LoVo (cell line): ENCODE measurements at regions not wholly inside any gene's neighbourhood (a gene's known extent, or its start where the extent isn't known, plus 50 kb on each side); places are given as distances from the start of the nearest gene placed in this dataset.
"Not testable (repeated sequence)": the region's sequence is repeated elsewhere in the genome, so short reads cannot be mapped to it uniquely, and the experiment has no call there.

Source experiments
- DNase-seq: peaks from one replicate; pipeline ENCODE4 v3.0.0-alpha.2; 2016; ENCODE audit warnings: low spot score

DNA sequence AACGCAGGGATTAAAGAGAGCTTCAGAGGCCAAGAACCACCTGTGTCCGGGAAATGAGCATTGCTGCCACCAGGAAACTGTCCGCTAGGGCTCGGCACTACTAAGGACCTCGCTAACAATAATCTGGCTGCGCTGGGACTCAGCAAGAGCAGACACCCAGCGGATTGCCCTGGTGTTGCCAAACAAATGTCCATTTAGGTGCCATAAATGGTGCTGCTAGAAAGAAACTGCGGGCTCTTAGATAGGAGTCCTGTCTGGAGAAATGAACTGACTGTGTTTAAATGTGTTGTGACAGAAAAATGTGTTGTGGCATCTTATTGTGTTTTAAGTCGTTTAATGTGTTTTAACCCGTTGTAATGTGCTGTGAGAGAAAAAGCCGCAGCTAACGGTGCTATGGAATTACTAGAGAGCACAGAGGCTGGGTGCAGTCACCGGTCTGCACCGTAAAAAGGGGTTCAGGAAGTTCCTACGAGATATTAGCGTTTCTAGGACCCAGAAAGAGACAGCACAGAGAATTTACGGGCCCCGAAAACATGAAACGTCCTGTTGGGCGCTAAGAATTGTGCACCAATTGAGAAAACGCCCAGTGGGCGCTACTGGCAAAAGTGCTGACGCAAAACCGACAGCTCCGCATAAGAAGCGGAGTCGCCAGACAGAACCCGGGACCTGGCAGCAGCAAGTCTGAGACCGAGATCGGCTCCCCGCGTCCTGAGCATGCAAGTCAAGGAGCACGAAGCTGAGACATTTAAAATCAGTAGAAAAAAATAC, 90.6 kb downstream of the ANXA2R start:
- no peak for DNase-seq

DNA sequence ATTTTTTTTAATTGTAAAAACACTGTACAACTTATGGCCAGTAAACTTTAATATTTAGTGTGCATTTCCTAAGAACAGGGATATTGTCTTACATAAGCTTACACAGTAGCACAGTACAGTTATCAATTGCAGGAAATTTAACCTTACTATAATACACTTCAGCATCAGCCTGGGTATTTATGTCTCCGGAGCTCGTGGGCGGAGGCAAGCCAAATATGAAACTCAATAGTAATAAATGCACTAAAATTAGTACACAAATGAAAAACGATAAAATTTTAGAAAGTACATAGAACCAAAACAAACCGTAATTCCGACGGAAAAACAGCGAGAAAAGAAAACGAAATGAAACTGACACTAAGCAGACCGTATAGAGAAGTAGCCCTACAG, 91.2 kb downstream of the ANXA2R start:
- no peak for DNase-seq

DNA sequence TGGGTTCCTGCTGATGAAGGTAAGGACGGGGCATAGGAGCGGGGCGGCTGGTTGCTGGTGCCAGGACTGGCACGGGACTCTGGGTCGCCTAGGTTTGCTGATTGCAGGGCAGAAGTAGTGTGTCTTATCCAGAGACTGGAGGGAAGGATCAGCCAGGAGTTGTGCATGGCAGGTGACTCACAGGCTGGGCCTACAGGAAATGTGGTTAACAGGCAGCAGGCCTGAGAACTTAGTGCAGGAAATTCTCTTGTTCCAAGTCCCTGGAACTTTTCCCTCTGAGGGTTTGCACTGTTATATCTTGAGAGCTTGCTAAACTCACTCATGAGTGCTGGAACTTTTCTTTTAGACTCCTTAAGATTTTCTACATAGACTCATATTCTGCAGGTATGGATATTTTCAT, 95.1 kb downstream of the ANXA2R start:
- peak; percentile 48 for DNase-seq

DNA sequence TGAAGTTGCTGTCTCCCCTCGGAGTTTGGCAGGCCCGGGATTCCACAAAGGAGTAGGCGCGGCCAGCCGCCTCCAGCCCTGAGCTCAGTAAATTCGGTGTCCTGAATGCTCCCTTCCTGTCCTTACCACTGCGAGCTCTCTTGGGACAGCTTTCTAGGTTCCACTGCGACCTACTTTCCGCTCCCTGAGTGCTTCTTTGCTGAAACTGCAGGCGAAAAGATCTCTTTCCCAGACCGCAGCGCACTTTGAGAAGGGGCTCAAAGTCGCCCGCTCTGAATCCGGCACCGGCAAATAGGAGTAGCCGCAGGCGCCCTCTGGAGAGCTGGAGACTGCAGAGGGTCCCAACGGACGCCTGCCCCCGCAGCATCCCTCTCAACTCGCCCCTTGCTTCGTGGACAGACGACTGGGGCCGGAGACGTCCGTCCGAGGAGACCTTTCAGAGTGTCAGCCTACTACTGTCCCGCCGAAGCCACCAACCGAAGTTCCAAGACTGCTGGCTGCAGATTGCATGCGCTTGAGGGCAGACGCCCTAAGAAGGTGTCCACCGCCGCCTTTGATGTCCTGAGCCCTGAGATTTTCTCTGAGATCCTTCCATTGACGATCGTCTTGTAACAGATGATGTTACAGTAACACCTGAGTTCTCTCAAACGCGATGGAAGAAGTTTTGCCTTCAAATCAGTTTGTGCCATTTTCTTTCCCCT, 96.0 kb downstream of the ANXA2R start:
- no peak for DNase-seq

DNA sequence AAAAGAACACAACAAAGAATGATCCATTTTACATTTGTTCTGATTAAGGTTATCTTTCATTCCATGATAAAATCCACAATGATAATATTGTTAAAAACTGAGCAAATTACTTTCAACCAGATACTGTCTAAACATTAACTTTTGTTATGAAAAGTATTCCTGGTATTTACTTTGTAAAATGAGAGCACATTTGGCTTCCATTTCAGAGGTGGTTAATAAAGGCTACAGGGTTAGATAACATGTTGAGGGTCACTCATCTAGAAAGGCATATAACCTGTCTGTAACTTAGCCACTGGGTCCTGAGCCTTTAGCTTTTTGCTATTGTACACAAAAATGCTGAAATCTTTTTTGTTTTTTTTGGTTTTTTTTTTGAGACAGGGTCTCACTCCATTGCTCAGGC, 99.3 kb downstream of the ANXA2R start:
- no peak for DNase-seq

DNA sequence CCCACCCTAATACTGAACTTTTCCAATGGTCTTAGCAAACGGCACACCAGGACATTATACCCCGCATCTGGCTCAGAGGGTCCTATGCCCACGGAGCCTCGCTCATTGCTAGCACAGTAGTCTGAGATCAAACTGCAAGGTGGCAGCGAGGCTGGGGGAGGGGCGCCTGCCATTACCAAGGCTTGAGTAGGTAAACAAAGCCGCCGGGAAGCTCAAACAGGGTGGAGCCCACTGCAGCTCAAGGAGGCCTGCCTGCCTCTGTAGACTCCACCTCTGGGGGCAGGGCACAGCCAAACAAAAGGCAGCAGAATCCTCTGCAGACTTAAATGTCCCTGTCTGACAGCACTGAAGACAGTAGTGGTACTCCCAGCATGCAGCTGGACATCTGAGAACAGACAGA, 108.1 kb downstream of the ANXA2R start:
- not testable (repeated sequence) for DNase-seq

DNA sequence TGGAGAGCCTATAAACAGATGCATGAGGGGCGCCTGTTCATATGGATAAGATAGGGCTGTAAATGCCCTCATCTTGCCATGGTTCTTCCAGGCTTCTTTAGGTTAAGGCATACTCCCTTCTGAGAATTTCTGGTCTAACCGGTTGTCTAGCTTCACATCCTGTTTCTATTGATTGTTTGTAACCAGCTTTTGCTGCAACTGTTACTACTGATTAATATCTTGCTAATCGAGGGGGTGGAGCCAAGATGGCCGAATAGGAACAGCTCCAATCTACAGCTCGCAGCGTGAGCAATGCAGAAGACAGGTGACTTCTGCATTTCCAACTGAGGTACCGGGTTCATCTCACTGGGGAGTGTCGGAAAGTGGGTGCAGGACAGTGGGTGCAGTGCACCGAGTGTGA, 108.7 kb downstream of the ANXA2R start:
- not testable (repeated sequence) for DNase-seq

DNA sequence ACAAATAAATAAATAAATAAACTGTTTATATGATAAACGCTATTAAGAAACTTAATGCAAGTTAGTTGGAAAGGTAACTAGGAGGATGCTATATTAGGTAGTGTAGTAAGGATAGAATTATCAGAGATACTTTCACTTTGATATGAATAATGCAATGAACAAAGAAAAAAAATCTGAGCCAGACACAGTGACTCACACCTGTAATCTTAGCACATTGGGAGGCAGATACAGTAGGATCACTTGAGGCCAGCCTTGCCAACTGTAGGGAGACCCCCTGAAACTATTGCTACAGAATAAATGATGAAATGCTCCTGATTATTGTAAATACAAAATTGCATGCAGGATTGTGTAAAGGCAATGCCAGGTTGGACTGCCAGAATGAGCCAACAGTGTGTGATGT, 109.2 kb downstream of the ANXA2R start:
- no peak for DNase-seq

DNA sequence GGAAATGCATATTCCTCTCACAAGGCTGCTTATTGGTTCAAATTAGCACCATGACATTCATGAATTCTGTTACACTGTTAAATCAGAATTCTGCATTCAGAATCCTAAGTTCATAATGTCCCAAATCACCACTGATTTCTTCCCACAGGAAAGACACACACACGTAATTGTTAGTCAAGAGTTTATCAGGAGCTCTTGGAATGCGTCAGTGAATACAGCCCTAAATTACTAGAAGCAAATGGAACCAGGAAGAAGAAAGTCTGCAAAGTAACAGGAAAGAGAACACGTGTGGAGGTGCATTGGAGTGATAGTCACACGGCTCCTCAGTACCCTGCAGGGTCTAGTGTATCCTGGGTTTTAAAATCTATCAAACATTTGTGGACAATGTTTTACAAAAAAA, 110.2 kb downstream of the ANXA2R start:
- DNase-seq: no peak

DNA sequence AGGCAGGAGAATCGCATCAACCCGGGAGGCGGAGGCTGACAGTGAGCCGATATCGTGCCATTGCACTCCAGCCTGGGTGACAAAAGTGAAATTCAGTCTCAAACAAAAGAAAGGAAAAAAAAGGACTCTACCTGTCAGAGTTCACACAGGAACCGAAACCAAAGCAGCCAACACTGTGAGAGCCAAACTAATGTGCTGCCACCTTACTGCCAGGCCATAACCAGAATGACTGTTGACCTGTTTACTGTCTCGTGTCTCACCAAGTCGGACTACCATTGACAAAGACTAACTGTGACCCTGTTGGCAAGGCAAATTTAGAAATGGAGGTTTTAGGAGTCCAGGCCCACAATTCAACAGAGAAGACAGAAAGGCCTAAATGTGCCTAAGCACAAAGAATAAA, 112.4 kb downstream of the ANXA2R start:
- no peak for DNase-seq

DNA sequence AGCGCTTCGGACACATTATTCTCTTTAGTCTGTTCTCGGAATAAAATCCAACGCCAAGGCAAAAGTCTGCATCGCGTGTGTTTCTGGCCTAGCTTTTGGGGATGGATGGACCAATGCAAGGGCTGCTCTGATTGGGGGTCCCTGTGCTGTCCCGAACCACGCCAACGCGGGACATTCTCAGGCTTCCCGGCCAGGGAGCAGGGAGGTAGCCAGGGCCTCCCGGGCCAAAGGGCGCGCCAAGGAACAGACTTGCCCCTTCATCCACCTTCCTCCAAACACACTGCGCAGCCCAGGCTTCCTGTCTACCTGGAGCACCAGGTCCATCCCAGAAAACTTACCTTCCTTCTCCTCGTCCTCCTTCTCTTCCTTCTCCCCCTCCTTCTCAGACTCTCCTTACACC, 113.0 kb upstream of the SELENOP start:
- DNase-seq: no peak

DNA sequence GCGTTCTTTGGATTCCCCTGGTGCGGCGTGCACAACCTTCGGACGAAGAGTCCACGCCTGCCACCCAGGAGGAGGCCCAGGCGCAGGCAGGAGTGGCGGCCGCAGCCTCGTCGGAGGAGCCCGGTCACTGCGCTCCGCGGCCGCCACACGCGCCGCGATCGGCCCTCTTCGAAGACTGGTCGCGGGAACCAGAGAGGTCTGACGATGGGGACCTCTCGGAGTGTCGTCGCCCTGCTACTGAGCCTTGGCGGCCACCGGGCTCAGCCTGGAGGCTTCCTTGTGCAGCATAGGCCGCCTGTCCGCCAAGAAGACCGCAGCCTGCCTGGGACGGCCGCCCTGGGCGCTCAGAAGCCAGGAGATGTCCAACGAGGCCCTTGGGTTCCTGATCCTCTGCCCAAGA, 112.5 kb upstream of the SELENOP start:
- DNase-seq: no peak

DNA sequence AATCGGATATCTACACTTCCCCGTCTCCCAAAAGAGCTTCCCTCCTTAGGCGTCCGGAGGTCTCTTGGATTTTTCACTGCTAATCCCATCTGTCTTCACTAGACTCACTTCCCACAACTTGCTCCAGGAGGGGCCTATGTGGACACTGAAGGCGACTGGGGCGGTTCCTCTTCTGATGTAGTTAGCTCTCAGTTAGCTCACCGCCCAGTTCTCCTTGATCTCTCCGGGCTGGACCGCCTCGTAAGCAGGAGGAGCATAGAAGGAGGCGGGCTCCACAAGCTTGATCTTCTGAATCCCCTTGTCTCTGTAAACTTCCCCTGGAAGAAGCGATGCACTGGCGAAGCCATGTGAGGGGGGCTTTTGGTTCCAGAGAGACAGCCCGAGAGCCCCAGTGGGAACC, 112.0 kb upstream of the SELENOP start:
- DNase-seq: no peak

DNA sequence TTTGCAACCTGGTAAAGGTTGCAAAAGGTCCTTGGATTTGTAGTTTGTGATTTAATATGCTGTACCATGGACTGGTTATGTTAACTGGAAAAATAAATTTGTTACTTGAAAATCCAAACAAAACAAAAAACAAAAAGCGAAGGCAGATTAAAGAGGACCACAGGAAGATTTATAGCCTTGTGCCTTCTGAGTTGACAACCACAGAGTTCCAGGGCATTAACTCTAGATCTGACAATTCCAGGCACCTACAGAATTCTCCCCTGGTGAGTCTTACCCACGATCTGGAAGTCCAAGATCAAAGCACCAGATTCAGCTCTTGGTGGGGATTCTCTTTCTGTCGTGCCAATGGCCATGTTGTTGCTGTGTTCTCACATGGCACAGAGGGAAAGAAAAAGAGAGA, 107.9 kb upstream of the SELENOP start:
- DNase-seq: no peak

DNA sequence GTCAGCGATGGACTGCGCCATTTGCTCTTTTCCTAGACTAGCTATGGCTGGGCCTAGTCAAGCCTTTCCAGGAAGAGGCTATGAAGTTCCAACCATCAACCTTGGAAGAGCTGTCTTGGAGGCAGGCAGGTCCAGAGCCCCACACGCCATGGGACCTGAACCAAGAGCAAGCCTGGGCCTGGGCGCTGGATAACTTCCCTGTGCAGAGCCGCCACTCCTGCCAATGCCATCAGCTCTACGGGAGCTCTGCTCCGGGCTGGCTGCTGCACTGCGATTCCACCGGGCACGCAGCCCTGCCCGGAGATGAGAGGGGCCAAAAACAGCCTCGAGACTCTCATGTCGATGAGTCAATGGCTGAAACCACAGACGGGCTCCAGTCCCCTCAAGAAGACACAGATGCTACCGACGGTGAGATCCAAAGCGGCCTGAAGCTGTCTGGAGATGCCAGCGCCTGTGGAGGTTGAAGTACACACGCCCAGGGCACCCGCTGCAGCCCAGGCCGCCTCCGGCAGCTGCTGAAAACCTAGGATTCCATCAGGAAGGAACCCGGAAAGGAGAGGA, 103.7 kb upstream of the SELENOP start:
- no peak for DNase-seq

DNA sequence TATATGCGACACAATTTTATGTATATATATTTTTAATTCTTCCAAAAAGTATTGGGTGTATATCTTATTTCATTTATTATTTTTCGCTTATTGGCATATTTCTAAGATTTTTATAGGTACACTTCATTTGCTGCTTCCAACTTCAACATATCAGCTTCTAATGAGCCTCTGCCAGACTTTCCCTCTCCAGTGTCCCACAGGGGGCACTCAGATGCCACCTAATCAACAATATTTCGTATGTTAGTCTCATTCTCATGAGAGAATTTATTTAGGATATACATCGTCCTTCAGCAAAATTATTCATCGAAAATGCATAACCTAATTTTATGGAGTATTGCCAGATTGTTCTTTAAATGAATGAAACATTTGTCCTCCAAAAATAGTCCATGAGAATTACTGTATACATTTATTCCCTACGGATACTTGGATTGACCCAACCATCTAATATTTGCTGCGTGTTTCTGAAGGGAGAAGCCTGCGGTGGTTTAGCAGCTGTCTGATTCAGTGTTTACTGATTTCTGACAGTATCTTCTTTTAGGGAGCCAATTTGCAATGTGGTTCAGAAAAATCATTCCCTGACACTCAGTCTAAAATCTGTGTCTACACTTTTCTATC, 100.6 kb upstream of the SELENOP start:
- peak; percentile 61 for DNase-seq

DNA sequence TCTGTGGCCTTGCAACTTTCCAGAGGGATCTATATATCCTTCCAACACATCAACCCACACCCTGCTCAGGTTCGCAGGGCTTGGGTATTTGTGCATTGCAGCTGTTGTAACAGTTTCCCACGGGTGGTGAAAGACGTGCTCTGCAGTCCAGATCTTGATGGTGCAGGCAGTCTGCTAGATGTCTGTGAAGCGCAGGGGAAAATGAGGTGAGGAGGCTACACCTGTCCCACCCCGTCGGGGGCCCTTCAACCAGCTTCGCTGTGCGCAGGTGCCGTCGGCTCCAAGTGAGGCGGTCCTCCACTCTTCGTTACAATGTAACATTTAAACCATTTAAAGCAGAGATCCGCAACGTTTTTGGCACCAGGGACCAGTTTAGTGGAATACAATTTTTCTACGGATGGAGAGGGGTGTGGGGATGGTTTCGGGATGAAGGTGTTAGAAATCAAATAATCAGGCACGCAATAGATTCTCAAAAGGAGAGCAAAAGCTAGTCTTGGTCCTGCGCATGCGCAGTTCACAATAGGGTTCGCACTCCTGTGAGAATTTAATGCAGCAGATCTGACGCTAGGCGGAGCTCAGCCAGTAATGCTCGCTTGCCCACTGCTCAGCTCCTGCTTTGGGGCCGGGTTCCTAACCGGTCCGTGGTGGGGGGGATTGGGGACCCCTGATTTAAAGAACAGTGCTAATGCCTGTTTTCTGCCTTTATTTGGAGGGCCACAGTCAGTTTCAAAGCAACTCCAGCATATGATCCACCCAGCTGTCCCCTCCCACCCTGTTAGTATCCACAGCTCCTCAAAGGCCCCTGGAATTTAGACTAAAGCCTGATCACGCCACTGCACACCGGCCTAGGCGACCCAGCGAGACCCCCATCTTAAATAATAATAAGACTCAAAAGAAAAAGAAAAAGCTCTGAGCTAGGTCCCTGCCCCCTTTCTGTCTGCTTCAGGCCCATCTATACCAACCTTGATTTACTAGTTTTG, 97.1 kb upstream of the SELENOP start:
- peak; percentile 98 for DNase-seq

DNA sequence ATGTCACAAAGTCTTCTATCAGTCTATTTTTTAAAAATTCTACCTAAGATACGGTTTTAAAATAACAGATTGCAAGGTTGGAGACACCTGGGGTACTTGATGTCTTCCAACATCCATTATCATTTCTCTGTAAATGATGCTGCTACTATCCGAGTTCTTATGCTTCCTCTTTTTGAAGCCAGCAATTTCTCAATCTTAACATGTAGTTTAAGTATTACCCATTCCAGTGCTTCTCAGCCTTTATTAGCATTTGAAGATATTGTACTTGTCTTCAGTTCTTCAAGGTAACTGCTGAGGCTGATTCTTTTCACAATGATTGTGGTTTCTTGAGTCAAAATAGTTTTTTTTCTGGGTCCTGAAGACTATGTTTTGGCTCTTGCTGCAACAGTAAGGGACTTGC, 96.4 kb upstream of the SELENOP start:
- DNase-seq: no peak

DNA sequence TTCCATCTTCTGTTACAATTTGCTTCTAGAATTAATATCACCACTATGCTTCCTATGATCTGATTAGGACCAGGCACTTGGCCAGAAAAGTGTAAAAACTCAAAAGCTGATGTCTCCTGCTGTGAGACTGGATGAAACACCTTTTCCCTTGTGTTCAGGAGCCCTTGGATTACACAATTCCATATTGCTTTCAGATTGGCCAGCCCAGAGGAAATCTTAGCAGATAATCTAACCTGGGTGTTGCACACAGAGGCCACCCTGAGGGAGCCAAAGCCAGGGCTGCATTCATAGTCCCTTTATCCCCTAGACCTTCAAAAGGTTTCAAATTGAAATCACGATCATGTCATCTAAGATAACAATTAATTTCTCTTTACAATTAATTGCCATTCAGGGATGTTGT, 94.1 kb upstream of the SELENOP start:
- DNase-seq: no peak

DNA sequence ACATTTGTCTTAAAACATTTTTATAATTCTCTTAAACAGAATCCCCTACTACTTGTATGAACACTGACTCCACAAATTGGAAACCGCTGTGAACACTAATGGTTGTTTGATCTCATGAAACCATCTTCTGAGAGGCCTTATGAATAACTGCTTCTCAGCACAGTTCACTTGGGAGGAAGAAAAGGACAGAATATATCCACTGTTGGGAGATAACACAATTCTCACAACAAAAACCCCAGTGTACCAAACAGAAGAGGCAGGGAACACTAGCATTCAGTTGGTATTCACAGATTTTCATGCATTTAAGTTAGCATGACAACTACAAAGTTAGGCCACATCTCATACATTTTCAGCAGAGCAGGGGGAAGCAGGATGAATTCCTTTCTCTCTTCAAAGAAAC, 89.0 kb upstream of the SELENOP start:
- no peak for DNase-seq

DNA sequence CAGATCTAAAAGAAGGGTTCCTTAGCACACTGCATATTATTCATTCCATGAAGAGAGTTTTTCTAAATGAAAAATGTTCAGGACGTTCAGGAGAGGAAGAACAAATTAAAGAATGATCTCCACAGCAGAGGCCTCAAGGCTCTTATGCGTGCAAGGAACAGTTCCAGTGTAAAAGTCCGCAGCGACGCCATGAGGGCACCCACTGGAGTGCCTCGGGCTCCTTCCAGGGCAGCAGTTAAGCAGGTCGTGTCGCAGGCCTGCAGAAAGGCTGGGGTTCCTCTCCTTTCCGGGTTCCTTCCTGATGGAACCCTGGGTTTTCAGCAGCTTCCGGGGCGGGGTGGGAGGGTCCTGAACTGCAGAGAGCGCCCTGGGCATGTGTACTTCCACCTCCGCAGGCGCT, 87.1 kb upstream of the SELENOP start:
- no peak for DNase-seq

DNA sequence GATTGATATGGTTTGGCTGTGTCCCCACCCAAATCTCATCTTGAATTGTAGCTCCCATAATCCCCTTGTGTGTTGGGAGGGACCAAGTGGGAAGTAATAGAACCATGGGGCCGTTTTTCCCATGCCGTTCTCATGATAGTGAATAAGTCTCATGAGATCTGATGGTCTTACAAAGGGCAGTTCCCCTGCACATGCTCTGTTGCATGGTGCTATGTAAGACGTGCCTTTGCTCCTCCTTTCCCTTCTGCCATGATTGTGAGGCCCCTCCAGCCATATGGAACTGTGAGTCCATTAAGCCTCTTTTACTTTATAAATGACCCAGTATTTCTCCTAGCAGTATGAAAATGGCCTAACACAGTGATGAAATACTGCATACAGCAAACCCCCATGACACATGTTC, 84.8 kb upstream of the SELENOP start:
- no peak for DNase-seq
